ENCODE measurements at regions not wholly inside any gene's neighbourhood (a gene's known extent, or its start where the extent isn't known, plus 50 kb on each side); places are given as distances from the start of the nearest gene placed in this dataset.

DNA sequence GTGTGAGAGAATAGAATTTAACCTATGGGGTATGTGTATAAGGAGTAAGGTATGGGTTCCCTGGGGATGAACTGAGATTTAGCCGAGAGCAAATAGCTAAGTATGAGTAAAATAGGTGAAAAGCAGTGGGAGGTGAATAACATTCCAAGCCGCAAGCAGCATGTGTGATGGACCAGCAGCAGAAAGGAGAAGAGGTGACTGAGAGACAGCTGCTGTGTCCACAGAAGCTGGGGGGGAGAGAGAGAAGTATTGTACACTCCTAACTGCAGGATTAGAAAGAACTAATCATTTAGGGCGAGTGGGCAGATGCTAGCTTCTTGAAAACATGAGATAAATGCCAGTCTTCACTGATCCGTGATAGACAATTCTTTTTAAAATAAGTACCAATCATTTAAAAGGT is 296.0 kb downstream of the KLHL4 start:
- TF ChIP-seq, protein P1, sequence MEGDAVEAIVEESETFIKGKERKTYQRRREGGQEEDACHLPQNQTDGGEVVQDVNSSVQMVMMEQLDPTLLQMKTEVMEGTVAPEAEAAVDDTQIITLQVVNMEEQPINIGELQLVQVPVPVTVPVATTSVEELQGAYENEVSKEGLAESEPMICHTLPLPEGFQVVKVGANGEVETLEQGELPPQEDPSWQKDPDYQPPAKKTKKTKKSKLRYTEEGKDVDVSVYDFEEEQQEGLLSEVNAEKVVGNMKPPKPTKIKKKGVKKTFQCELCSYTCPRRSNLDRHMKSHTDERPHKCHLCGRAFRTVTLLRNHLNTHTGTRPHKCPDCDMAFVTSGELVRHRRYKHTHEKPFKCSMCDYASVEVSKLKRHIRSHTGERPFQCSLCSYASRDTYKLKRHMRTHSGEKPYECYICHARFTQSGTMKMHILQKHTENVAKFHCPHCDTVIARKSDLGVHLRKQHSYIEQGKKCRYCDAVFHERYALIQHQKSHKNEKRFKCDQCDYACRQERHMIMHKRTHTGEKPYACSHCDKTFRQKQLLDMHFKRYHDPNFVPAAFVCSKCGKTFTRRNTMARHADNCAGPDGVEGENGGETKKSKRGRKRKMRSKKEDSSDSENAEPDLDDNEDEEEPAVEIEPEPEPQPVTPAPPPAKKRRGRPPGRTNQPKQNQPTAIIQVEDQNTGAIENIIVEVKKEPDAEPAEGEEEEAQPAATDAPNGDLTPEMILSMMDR (conservative IDR thresholded peaks at IDR 0.05), result no peak
- no peaks in the 10 kb centered on the region for H3K9me3 Mint-ChIP-seq
- no peaks in the 10 kb centered on the region for H3K27me3 Mint-ChIP-seq
- no peaks in the 10 kb centered on the region for H3K36me3 Mint-ChIP-seq
- no peak for DNase-seq (ENCODE audit: extremely low spot score, unreplicated experiment)
- H3K4me3 Mint-ChIP-seq, result no peak overlapping the region
- no peaks in the 10 kb centered on the region for H3K4me1 Mint-ChIP-seq (ENCODE audit: unreplicated experiment)
- no peak overlapping the region for H3K27ac Mint-ChIP-seq

DNA sequence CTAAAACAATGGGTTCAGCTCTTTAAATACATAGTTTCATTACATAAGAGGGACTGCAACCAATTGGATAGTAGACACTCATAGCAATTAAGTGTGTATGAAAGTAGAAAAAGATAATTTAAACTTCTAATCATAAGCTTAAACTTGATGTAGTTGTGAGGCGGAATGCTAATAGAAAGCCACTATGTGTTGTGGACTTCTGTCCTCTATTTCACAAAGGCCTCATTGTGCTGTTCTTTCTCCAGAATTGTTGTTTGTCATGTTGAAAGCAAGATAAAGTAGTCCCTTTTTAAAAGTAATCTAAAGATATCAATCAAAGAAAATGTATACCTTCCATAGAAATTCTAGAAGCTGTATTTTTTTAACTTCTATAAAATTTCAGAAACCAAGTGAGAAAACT is 329.4 kb downstream of the KLHL4 start:
- no peak for DNase-seq (ENCODE audit: extremely low spot score, unreplicated experiment)
- Mint-ChIP-seq H3K36me3 (no peaks in the 10 kb centered on the region), H3K27ac (no peak overlapping the region), H3K27me3 (no peaks in the 10 kb centered on the region), H3K9me3 (no peaks in the 10 kb centered on the region), H3K4me3 (no peak overlapping the region), H3K4me1 (ENCODE audit: unreplicated experiment) (no peaks in the 10 kb centered on the region)
- TF ChIP-seq, protein P1 (conservative IDR thresholded peaks at IDR 0.05), result no peak

- TF ChIP-seq, protein P1 (conservative IDR thresholded peaks at IDR 0.05), result no peak
- no peak for DNase-seq (ENCODE audit: extremely low spot score, unreplicated experiment)
- Mint-ChIP-seq H3K27me3 (no peaks in the 10 kb centered on the region), H3K9me3 (no peaks in the 10 kb centered on the region), H3K27ac (no peak overlapping the region), H3K4me3 (no peak overlapping the region), H3K4me1 (ENCODE audit: unreplicated experiment) (peaks cover 12% of the 10 kb centered on the region), H3K36me3 (no peaks in the 10 kb centered on the region)
Observed at GRCh38 chrX:87873347-87873941, 355.8 kb downstream of the KLHL4 start.

DNA sequence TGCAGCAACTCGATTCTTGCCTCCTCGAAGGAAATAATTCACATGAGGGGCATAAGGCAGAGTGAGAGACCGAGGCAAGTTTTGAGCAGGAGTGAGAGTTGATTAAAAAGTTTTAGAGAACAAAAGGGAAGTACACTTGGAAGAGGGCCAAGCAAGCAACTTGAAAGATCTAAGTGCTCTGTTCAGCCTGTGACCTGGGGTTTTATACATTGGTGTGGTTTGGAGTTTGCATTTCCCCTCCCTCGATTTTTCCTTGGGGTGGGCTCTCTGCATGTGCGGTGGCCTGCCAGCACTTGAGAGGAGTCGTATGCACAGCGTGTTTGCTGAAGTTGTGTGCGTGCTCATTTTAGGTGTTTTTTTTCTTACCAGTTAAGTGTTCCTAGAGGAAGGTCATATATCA is 356.4 kb downstream of the KLHL4 start:
- Mint-ChIP-seq H3K4me1 (ENCODE audit: unreplicated experiment) (peaks cover 12% of the 10 kb centered on the region), H3K27me3 (no peaks in the 10 kb centered on the region), H3K9me3 (no peaks in the 10 kb centered on the region), H3K27ac (no peak overlapping the region), H3K4me3 (no peak overlapping the region), H3K36me3 (no peaks in the 10 kb centered on the region)
- DNase-seq (ENCODE audit: extremely low spot score, unreplicated experiment), result no peak
- TF ChIP-seq, protein P1 (conservative IDR thresholded peaks at IDR 0.05), result no peak

DNA sequence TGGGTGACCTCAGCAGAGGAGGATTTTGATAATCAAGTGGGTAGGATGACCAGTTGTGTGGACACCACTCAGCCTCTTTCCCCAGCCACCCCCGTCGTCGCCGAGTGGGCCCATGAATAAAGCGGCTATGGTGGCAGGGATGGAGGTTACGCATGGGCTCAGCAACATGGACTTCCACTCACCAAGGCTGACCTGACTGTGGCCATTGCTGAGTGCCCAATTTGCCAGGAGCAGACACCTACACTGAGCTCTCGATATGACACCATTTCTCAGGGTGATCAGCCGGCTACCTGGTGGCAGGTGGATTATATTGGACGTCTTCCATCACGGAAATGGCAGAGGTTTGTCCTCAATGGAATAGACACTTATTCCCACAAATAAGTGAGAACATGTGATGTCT is 361.3 kb downstream of the KLHL4 start:
- Mint-ChIP-seq H3K27ac (no peak overlapping the region), H3K27me3 (no peaks in the 10 kb centered on the region), H3K4me1 (ENCODE audit: unreplicated experiment) (peaks cover 4% of the 10 kb centered on the region), H3K9me3 (no peaks in the 10 kb centered on the region), H3K36me3 (no peaks in the 10 kb centered on the region), H3K4me3 (no peak overlapping the region)
- TF ChIP-seq, protein P1 (conservative IDR thresholded peaks at IDR 0.05), result no peak
- DNase-seq (ENCODE audit: extremely low spot score, unreplicated experiment), result no peak

- TF ChIP-seq, protein P1 (conservative IDR thresholded peaks at IDR 0.05), result no peak
- H3K27ac Mint-ChIP-seq, result no peak overlapping the region
- H3K4me1 Mint-ChIP-seq (ENCODE audit: unreplicated experiment), result no peaks in the 10 kb centered on the region
- no peak overlapping the region for H3K4me3 Mint-ChIP-seq
- no peak for DNase-seq (ENCODE audit: extremely low spot score, unreplicated experiment)
- H3K27me3 Mint-ChIP-seq, result no peaks in the 10 kb centered on the region
- no peaks in the 10 kb centered on the region for H3K36me3 Mint-ChIP-seq
- no peaks in the 10 kb centered on the region for H3K9me3 Mint-ChIP-seq
Observed at GRCh38 chrX:87890437-87890836, 372.8 kb downstream of the KLHL4 start.

All from type B pancreatic cell (in vitro differentiated cells).